ENCODE measurements at regions not wholly inside any gene's neighbourhood (a gene's known extent, or its start where the extent isn't known, plus 50 kb on each side); places are given as distances from the start of the nearest gene placed in this dataset.

GRCh38 chr17:71252436-71252835 is 868.4 kb upstream of the SOX9 start:
- Histone ChIP-seq H3K9me3 (no peaks in the 10 kb centered on the region), H3K27me3 (no peaks in the 10 kb centered on the region), H3K36me3 (no peaks in the 10 kb centered on the region), H3K27ac (no peak overlapping the region), H3K4me3 (no peak overlapping the region), H3K4me1 (peaks cover 4% of the 10 kb centered on the region)
- no peak for DNase-seq (ENCODE audit: low spot score in 2 of 2)
- no peak for TF ChIP-seq EP300 (IDR thresholded peaks at IDR 0.05)
- TF ChIP-seq CTCF (IDR thresholded peaks at IDR 0.05) = no peak
- TF ChIP-seq POLR2A (IDR thresholded peaks at IDR 0.05) = no peak
- TF ChIP-seq POLR2AphosphoS5 (IDR thresholded peaks at IDR 0.05) = no peak
- 0% methylated on average over 1 of the region's 1 CpG for WGBS

- TF ChIP-seq POLR2AphosphoS5 (IDR thresholded peaks at IDR 0.05) (no peak), POLR2A (IDR thresholded peaks at IDR 0.05) (no peak), CTCF (IDR thresholded peaks at IDR 0.05) (no peak), EP300 (IDR thresholded peaks at IDR 0.05) (no peak)
- H3K36me3 ChIP-seq = no peaks in the 10 kb centered on the region
- no peaks in the 10 kb centered on the region for H3K4me1 ChIP-seq
- no peaks in the 10 kb centered on the region for H3K27me3 ChIP-seq
- H3K27ac ChIP-seq = no peak overlapping the region
- DNase-seq (ENCODE audit: low spot score in 2 of 2) = no peak
- H3K9me3 ChIP-seq = no peaks in the 10 kb centered on the region
- no peak overlapping the region for H3K4me3 ChIP-seq
- WGBS = 92% methylated on average over 2 of the region's 2 CpGs
These were observed 863.7 kb upstream of the SOX9 start for GRCh38 chr17:71257096-71257495.

GRCh38 chr17:71260366-71260940 is 860.4 kb upstream of the SOX9 start:
- H3K27ac ChIP-seq = no peak overlapping the region
- no peak overlapping the region for H3K4me3 ChIP-seq
- no peaks in the 10 kb centered on the region for H3K9me3 ChIP-seq
- DNase-seq (ENCODE audit: low spot score in 2 of 2) = no peak
- WGBS = 29% methylated on average over 6 of the region's 6 CpGs
- H3K36me3 ChIP-seq = no peaks in the 10 kb centered on the region
- H3K27me3 ChIP-seq = no peaks in the 10 kb centered on the region
- TF ChIP-seq EP300 (IDR thresholded peaks at IDR 0.05) = no peak
- TF ChIP-seq POLR2A (IDR thresholded peaks at IDR 0.05) = no peak
- no peak for TF ChIP-seq POLR2AphosphoS5 (IDR thresholded peaks at IDR 0.05)
- TF ChIP-seq CTCF (IDR thresholded peaks at IDR 0.05) = no peak
- no peaks in the 10 kb centered on the region for H3K4me1 ChIP-seq

- TF ChIP-seq EP300 (IDR thresholded peaks at IDR 0.05) = no peak
- no peak overlapping the region for H3K27ac ChIP-seq
- WGBS = 39% methylated on average over 3 of the region's 3 CpGs
- H3K9me3 ChIP-seq = peaks cover 19% of the 10 kb centered on the region
- H3K27me3 ChIP-seq = no peaks in the 10 kb centered on the region
- no peak overlapping the region for H3K4me3 ChIP-seq
- no peaks in the 10 kb centered on the region for H3K4me1 ChIP-seq
- no peak for DNase-seq (ENCODE audit: low spot score in 2 of 2)
- no peaks in the 10 kb centered on the region for H3K36me3 ChIP-seq
These were observed 858.2 kb upstream of the SOX9 start for GRCh38 chr17:71262586-71262985.

GRCh38 chr17:71267668-71268067 is 853.2 kb upstream of the SOX9 start:
- H3K27ac ChIP-seq = no peak overlapping the region
- H3K4me3 ChIP-seq = no peak overlapping the region
- TF ChIP-seq EP300 (IDR thresholded peaks at IDR 0.05) (no peak), CTCF (IDR thresholded peaks at IDR 0.05) (no peak)
- peaks cover 30% of the 10 kb centered on the region for H3K9me3 ChIP-seq
- no peaks in the 10 kb centered on the region for H3K36me3 ChIP-seq
- no peak for DNase-seq (ENCODE audit: low spot score in 2 of 2)
- WGBS = 72% methylated on average over 1 of the region's 1 CpG
- no peaks in the 10 kb centered on the region for H3K27me3 ChIP-seq
- no peaks in the 10 kb centered on the region for H3K4me1 ChIP-seq

GRCh38 chr17:71269201-71269600 is 851.6 kb upstream of the SOX9 start:
- TF ChIP-seq CTCF (IDR thresholded peaks at IDR 0.05) = no peak
- no peak for TF ChIP-seq POLR2A (IDR thresholded peaks at IDR 0.05)
- TF ChIP-seq POLR2AphosphoS5 (IDR thresholded peaks at IDR 0.05) = no peak
- no peak for TF ChIP-seq EP300 (IDR thresholded peaks at IDR 0.05)
- no peaks in the 10 kb centered on the region for H3K36me3 ChIP-seq
- 69% methylated on average over 1 of the region's 1 CpG for WGBS

More at GRCh38 chr17:71269201-71269600, 851.6 kb upstream of the SOX9 start:
- no peak overlapping the region for H3K27ac ChIP-seq
- H3K4me3 ChIP-seq = no peak overlapping the region
- H3K9me3 ChIP-seq = peaks cover 30% of the 10 kb centered on the region
- no peaks in the 10 kb centered on the region for H3K27me3 ChIP-seq
- no peaks in the 10 kb centered on the region for H3K4me1 ChIP-seq
- no peak for DNase-seq (ENCODE audit: low spot score in 2 of 2)
